GM12878 (cell line): ENCODE measurements at regions not wholly inside any gene's neighbourhood (a gene's known extent, or its start where the extent isn't known, plus 50 kb on each side); places are given as distances from the start of the nearest gene placed in this dataset.

Source experiments
- ATAC-seq: fragments of 200-7000 bp; cut with Tn5 transposase; 3 replicates; pipeline ENCODE4 v1.9.1; 2020; ENCODE audit warnings: mild to moderate bottlenecking, moderate library complexity
- BruUV-seq: library from RNA; stranded (reverse); fragments of 400-500 nt; replicated peaks from 2 replicates; lab custom pipeline; 2021; lab: Mats Ljungman, UMichigan
- CTCF ChIA-PET: fragments of 300-600 bp; sonication (Branson Sonifier 250); formaldehyde crosslinking; extraction: SDS; loops from one replicate; lab custom pipeline; 2021; ENCODE audit warnings: inconsistent platforms; lab: Yijun Ruan, JAX
- POLR2A ChIA-PET: fragments of 350-600 bp; formaldehyde crosslinking; extraction: SDS; loops from one replicate; lab custom pipeline; 2021; ENCODE audit warnings: inconsistent platforms; lab: Charles Lee
- RAD21 ChIA-PET: fragments of 300-600 bp; sonication (Branson Sonifier 250); formaldehyde crosslinking; loops from one replicate; lab custom pipeline; 2023; ENCODE audit warnings: antibody characterized with exemption; ENCODE audit not compliant: unreplicated experiment; lab: Charles Lee
- SMC1A ChIA-PET: fragments of 300-600 bp; sonication (Branson Sonifier 250); formaldehyde crosslinking; loops from one replicate; lab custom pipeline; 2023; ENCODE audit not compliant: unreplicated experiment, uncharacterized antibody; lab: Charles Lee
- DNase-seq: peaks from one replicate; pipeline ENCODE4 v3.0.0-alpha.2; 2011; ENCODE audit warnings: low read depth, low spot score
- FAIRE-seq: peaks from 3 replicates; lab custom pipeline; 2011; peaks lifted over from hg19 to GRCh38; lab: Jason Lieb, UNC
- H2AFZ ChIP-seq: 2 replicates; pipeline ENCODE4 v1.6.0; 2011; ENCODE audit warnings: low read depth, low read length, control low read depth; ENCODE audit not compliant: control insufficient read depth
- H3K27ac ChIP-seq: 2 replicates; pipeline ENCODE4 v1.5.1; 2011; ENCODE audit warnings: control low read depth; ENCODE audit not compliant: control insufficient read depth, insufficient read depth
- H3K27me3 ChIP-seq, 2 experiments: replicated peaks in 1 of 2; 2 replicates each; pipeline versions ENCODE4 v1.6.0 to v1.6.1; 2011; ENCODE audit warnings: low read length in 1 of 2; ENCODE audit not compliant: control insufficient read depth in 2 of 2, insufficient read depth in 2 of 2
- H3K36me3 ChIP-seq, 2 experiments: 2 replicates each; pipeline ENCODE4 v1.5.1; 2011; ENCODE audit warnings: low read length in 1 of 2; ENCODE audit not compliant: control insufficient read depth in 2 of 2, insufficient read depth in 2 of 2
- H3K4me1 ChIP-seq: 2 replicates; pipeline ENCODE4 v1.6.1; 2011; ENCODE audit warnings: mild to moderate bottlenecking, low read length, moderate library complexity, mixed read lengths; ENCODE audit not compliant: control insufficient read depth, insufficient read depth
- H3K4me2 ChIP-seq: 2 replicates; pipeline ENCODE4 v1.6.0; 2011; ENCODE audit warnings: control low read depth; ENCODE audit not compliant: control insufficient read depth, insufficient read depth
- H3K4me3 ChIP-seq: fragments of 200-600 bp; sonication (generic); 2 replicates; pipeline ENCODE4 v1.5.1; 2016
- H3K79me2 ChIP-seq: 2 replicates; pipeline ENCODE4 v1.6.0; 2011; ENCODE audit warnings: low read length; ENCODE audit not compliant: control insufficient read depth, insufficient read depth
- H3K9ac ChIP-seq: 2 replicates; pipeline ENCODE4 v1.8.0; 2011; ENCODE audit warnings: low read length, control low read depth, mixed read lengths; ENCODE audit not compliant: control insufficient read depth, insufficient read depth
- H3K9me3 ChIP-seq: replicated peaks from 3 replicates; pipeline ENCODE4 v1.5.1; 2011; ENCODE audit warnings: mild to moderate bottlenecking, low read length; ENCODE audit not compliant: control insufficient read depth, insufficient read depth
- H4K20me1 ChIP-seq: 2 replicates; pipeline ENCODE4 v1.6.0; 2011; ENCODE audit not compliant: control insufficient read depth, insufficient read depth
- CBFB ChIP-seq: IDR thresholded peaks from 2 replicates; pipeline ENCODE4 v1.6.1; 2016; ENCODE audit warnings: antibody characterized with exemption, low read depth
- CHD1 ChIP-seq: IDR thresholded peaks from 2 replicates; pipeline ENCODE4 v1.6.1; 2012; ENCODE audit warnings: low read depth, low read length, improper control_type of control experiment
- DPF2 ChIP-seq: fragments of 450-650 bp; IDR thresholded peaks from 2 replicates; pipeline ENCODE4 v1.6.1; 2017; ENCODE audit warnings: mild to moderate bottlenecking
- ELK1 ChIP-seq: IDR thresholded peaks from 2 replicates; pipeline ENCODE4 v1.6.1; 2012; ENCODE audit warnings: low read depth, low read length, improper control_type of control experiment
- GABPA ChIP-seq: IDR thresholded peaks from 2 replicates; pipeline ENCODE4 v1.6.1; 2014; ENCODE audit warnings: antibody characterized with exemption, low read depth, mild to moderate bottlenecking, inconsistent platforms
- HDGF ChIP-seq: fragments of 450-650 bp; IDR thresholded peaks from 2 replicates; pipeline ENCODE4 v1.6.1; 2016; ENCODE audit warnings: antibody characterized with exemption
- IRF5 ChIP-seq: fragments of 450-650 bp; IDR thresholded peaks from 2 replicates; pipeline ENCODE4 v1.6.1; 2017; ENCODE audit warnings: borderline replicate concordance
- LARP7 ChIP-seq: fragments of 450-650 bp; IDR thresholded peaks from 2 replicates; pipeline ENCODE4 v1.6.1; 2017; ENCODE audit warnings: mild to moderate bottlenecking
- MEF2A ChIP-seq: IDR thresholded peaks from 2 replicates; pipeline ENCODE4 v1.6.1; 2011; ENCODE audit warnings: low read depth, mild to moderate bottlenecking, low read length, moderate library complexity; ENCODE audit not compliant: insufficient read depth
- MEF2B ChIP-seq: fragments of 450-650 bp; IDR thresholded peaks from 2 replicates; pipeline ENCODE4 v1.6.1; 2018; ENCODE audit warnings: mild to moderate bottlenecking, moderate library complexity; ENCODE audit not compliant: partially characterized antibody, poor library complexity, severe bottlenecking
- MYC ChIP-seq: IDR thresholded peaks from 2 replicates; pipeline ENCODE4 v1.6.1; 2011; ENCODE audit warnings: mild to moderate bottlenecking, low read length, moderate library complexity, inconsistent platforms; ENCODE audit not compliant: insufficient read depth, insufficient replicate concordance, insufficient read length, severe bottlenecking
- NR2C1 ChIP-seq: fragments of 450-650 bp; IDR thresholded peaks from 2 replicates; pipeline ENCODE4 v1.6.1; 2017; ENCODE audit warnings: antibody characterized with exemption, mild to moderate bottlenecking, moderate library complexity
- STAT1 ChIP-seq: fragments of 450-650 bp; conservative IDR thresholded peaks from 2 replicates; pipeline ENCODE4 v1.6.1; 2014; ENCODE audit warnings: antibody characterized with exemption, mild to moderate bottlenecking
- SUZ12 ChIP-seq: fragments of 200-600 bp; sonication (generic); IDR thresholded peaks from one replicate; pipeline ENCODE4 v1.6.1; 2018; ENCODE audit warnings: antibody characterized with exemption, mild to moderate bottlenecking; ENCODE audit not compliant: unreplicated experiment
- WGBS: methylation state at CpG from one replicate; pipeline ENCODE4 v1.1.6; 2016; ENCODE audit warnings: low lambda C conversion rate; ENCODE audit not compliant: insufficient replicate concordance, insufficient coverage; ENCODE audit errors: missing lambda C conversion rate; 5-methylcytosine and 5-hydroxymethylcytosine counted together
- in situ Hi-C: fragments of 300-500 bp; cut with MboI; formaldehyde crosslinking; loops from 9 replicates; pipeline ENCODE4 v1.14.3; 2018; ENCODE audit warnings: mixed read lengths
- intact Hi-C: fragments of 100-400 bp; cut with micrococcal nuclease; formaldehyde crosslinking; loops from one replicate; pipeline ENCODE4 v1.14.2; 2022; ENCODE audit not compliant: unreplicated experiment
- TF ChIP-seq, protein P1 (sequence below): fragments of 450-650 bp; IDR thresholded peaks from 2 replicates; pipeline ENCODE4 v1.6.1; 2018; ENCODE audit warnings: mild to moderate bottlenecking, low read depth, moderate library complexity; ENCODE audit not compliant: partially characterized antibody

- H3K4me2 ChIP-seq: no peak overlapping the region
These were observed 67.2 kb downstream of the MCFD2 start for GRCh38 chr2:46848447-46848846.

GRCh38 chr2:46847726-46848412 is 67.7 kb downstream of the MCFD2 start:
- in situ Hi-C loops (no loop called here), intact Hi-C loops (no loop called here)
- no peak for FAIRE-seq
- no peak for ATAC-seq
- Histone ChIP-seq H3K4me1 (no peaks in the 10 kb centered on the region), H2AFZ (no peak overlapping the region), H3K4me2 (no peak overlapping the region), H3K27ac (no peak overlapping the region), H3K27me3 (peaks cover 0 to 5% of the 10 kb centered on the region in 2 experiments), H3K9ac (no peak overlapping the region), H4K20me1 (no peaks in the 10 kb centered on the region), H3K9me3 (no peaks in the 10 kb centered on the region), H3K4me3 (no peak overlapping the region), H3K79me2 (no peaks in the 10 kb centered on the region), H3K36me3 (no peaks in the 10 kb centered on the region)
- ChIA-PET RAD21 (no interaction called here), POLR2A (interaction anchor here (0.7 kb wide), 1 partner anchor 298 kb away, joined by 3 read pairs; no protein-coding TSS in a partner anchor), CTCF (interaction anchor here (1.1 kb wide), 1 partner anchor 885 kb away, joined by 3 read pairs; no protein-coding TSS in a partner anchor), SMC1A (no interaction called here)
- no peak for DNase-seq
- 29% methylated on average over 5 of the region's 5 CpGs for WGBS
- BruUV-seq: no TSS peak
- TF ChIP-seq MYC (no peak), GABPA (no peak), MEF2A (no peak), NR2C1 (no peak), DPF2 (no peak), CBFB (no peak), ELK1 (no peak), IRF5 (no peak), HDGF (no peak)
- TF ChIP-seq, protein P1, sequence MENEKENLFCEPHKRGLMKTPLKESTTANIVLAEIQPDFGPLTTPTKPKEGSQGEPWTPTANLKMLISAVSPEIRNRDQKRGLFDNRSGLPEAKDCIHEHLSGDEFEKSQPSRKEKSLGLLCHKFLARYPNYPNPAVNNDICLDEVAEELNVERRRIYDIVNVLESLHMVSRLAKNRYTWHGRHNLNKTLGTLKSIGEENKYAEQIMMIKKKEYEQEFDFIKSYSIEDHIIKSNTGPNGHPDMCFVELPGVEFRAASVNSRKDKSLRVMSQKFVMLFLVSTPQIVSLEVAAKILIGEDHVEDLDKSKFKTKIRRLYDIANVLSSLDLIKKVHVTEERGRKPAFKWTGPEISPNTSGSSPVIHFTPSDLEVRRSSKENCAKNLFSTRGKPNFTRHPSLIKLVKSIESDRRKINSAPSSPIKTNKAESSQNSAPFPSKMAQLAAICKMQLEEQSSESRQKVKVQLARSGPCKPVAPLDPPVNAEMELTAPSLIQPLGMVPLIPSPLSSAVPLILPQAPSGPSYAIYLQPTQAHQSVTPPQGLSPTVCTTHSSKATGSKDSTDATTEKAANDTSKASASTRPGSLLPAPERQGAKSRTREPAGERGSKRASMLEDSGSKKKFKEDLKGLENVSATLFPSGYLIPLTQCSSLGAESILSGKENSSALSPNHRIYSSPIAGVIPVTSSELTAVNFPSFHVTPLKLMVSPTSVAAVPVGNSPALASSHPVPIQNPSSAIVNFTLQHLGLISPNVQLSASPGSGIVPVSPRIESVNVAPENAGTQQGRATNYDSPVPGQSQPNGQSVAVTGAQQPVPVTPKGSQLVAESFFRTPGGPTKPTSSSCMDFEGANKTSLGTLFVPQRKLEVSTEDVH: no peak

More at GRCh38 chr2:46848447-46848846, 67.2 kb downstream of the MCFD2 start:
- ChIA-PET POLR2A (no interaction called here), CTCF (interaction anchor here (1.1 kb wide), 1 partner anchor 886 kb away, joined by 3 read pairs; no protein-coding TSS in a partner anchor), SMC1A (no interaction called here), RAD21 (no interaction called here)
- intact Hi-C loops: no loop called here
- Histone ChIP-seq H3K27ac (no peak overlapping the region), H4K20me1 (no peaks in the 10 kb centered on the region), H3K4me3 (no peak overlapping the region), H3K9ac (no peak overlapping the region), H3K4me1 (no peaks in the 10 kb centered on the region), H3K27me3 (peaks cover 0 to 5% of the 10 kb centered on the region in 2 experiments), H3K9me3 (no peaks in the 10 kb centered on the region), H3K36me3 (no peaks in the 10 kb centered on the region), H2AFZ (no peak overlapping the region), H3K79me2 (no peaks in the 10 kb centered on the region)
- peak; percentile 65 for TF ChIP-seq MEF2B
- no peak for TF ChIP-seq SUZ12
- no peak for TF ChIP-seq CBFB
- TF ChIP-seq STAT1: no peak
- TF ChIP-seq LARP7: no peak
- TF ChIP-seq CHD1: no peak
- BruUV-seq: no TSS peak
- in situ Hi-C loops: no loop called here
- DNase-seq (no peak), FAIRE-seq (no peak), ATAC-seq (no peak)
- WGBS: 0% methylated on average over 5 of the region's 5 CpGs
